HUES6 (cell line): ENCODE measurements at regions not wholly inside any gene's neighbourhood (a gene's known extent, or its start where the extent isn't known, plus 50 kb on each side); places are given as distances from the start of the nearest gene placed in this dataset.
"Not testable (repeated sequence)": the region's sequence is repeated elsewhere in the genome, so short reads cannot be mapped to it uniquely, and the experiment has no call there.

Experiments used
- H3K27ac ChIP-seq: 2 replicates; pipeline ENCODE4 v1.7.0; 2013; ENCODE audit warnings: low read depth, mild to moderate bottlenecking, low read length, inconsistent platforms
- H3K27me3 ChIP-seq: 2 replicates; pipeline ENCODE4 v1.6.1; 2013; ENCODE audit warnings: low read length; ENCODE audit not compliant: control insufficient read depth, insufficient read depth
- H3K36me3 ChIP-seq: 2 replicates; pipeline ENCODE4 v1.6.1; 2013; ENCODE audit warnings: low read length; ENCODE audit not compliant: control insufficient read depth, insufficient read depth
- H3K4me1 ChIP-seq: 2 replicates; pipeline ENCODE4 v1.6.1; 2013; ENCODE audit warnings: low read length; ENCODE audit not compliant: control insufficient read depth, insufficient read depth
- H3K4me3 ChIP-seq: 2 replicates; pipeline ENCODE4 v1.5.1; 2013; ENCODE audit warnings: low read depth, low read length
- H3K9ac ChIP-seq: one replicate; pipeline ENCODE4 v1.6.1; 2013; ENCODE audit warnings: mild to moderate bottlenecking, low read length
- H3K9me3 ChIP-seq: 2 replicates; pipeline ENCODE4 v1.6.1; 2013; ENCODE audit warnings: low read depth, low read length; ENCODE audit not compliant: control insufficient read depth, insufficient read depth

- Histone ChIP-seq H3K4me3 (no peak overlapping the region), H3K27ac (no peak overlapping the region), H3K4me1 (no peaks in the 10 kb centered on the region), H3K9ac (no peak overlapping the region), H3K36me3 (no peaks in the 10 kb centered on the region), H3K9me3 (peaks cover 12% of the 10 kb centered on the region; the same call in 1 of the 2 replicates), H3K27me3 (no peaks in the 10 kb centered on the region)
These were observed 2280.6 kb upstream of the ACO1 start for GRCh38 chr9:30103647-30104394.

- H3K27me3 ChIP-seq, H3K27ac ChIP-seq, H3K4me1 ChIP-seq, H3K36me3 ChIP-seq, H3K4me3 ChIP-seq, H3K9ac ChIP-seq: not testable (repeated sequence)
- H3K9me3 ChIP-seq = peaks cover 12% of the 10 kb centered on the region; the same call in 1 of the 2 replicates
These were observed 2277.3 kb upstream of the ACO1 start for GRCh38 chr9:30107134-30107533.

GRCh38 chr9:30116673-30117217 is 2267.7 kb upstream of the ACO1 start:
- Histone ChIP-seq H3K4me3 (0 out of 2 replicates have a peak overlapping the region, but pooled peaks have one; percentile 4), H3K36me3 (no peaks in the 10 kb centered on the region), H3K9ac (peak overlapping the region; percentile 29), H3K27ac (peak overlapping the region; percentile 77; the same call in 1 of the 2 replicates), H3K27me3 (no peaks in the 10 kb centered on the region), H3K9me3 (no peaks in the 10 kb centered on the region), H3K4me1 (peaks cover 10% of the 10 kb centered on the region; the same call in 1 of the 2 replicates)

GRCh38 chr9:30120666-30121065 is 2263.8 kb upstream of the ACO1 start:
- H3K4me3 ChIP-seq = no peak overlapping the region
- H3K27ac ChIP-seq = no peak overlapping the region
- no peaks in the 10 kb centered on the region for H3K36me3 ChIP-seq
- no peaks in the 10 kb centered on the region for H3K9me3 ChIP-seq
- peaks cover 10% of the 10 kb centered on the region; the same call in 1 of the 2 replicates for H3K4me1 ChIP-seq
- H3K27me3 ChIP-seq = no peaks in the 10 kb centered on the region
- no peak overlapping the region for H3K9ac ChIP-seq

- no peaks in the 10 kb centered on the region for H3K36me3 ChIP-seq
- no peaks in the 10 kb centered on the region for H3K27me3 ChIP-seq
- H3K4me1 ChIP-seq = peaks cover 10% of the 10 kb centered on the region; the same call in 1 of the 2 replicates
- H3K4me3 ChIP-seq = no peak overlapping the region
- H3K9me3 ChIP-seq = no peaks in the 10 kb centered on the region
- no peak overlapping the region for H3K27ac ChIP-seq
- no peak overlapping the region for H3K9ac ChIP-seq
These were observed 2262.8 kb upstream of the ACO1 start for GRCh38 chr9:30121611-30122010.

- Histone ChIP-seq H3K4me1 (no peaks in the 10 kb centered on the region; the same call in 1 of the 2 replicates), H3K9ac (no peak overlapping the region), H3K4me3 (no peak overlapping the region), H3K36me3 (no peaks in the 10 kb centered on the region), H3K9me3 (no peaks in the 10 kb centered on the region), H3K27me3 (no peaks in the 10 kb centered on the region), H3K27ac (no peak overlapping the region)
These were observed 2258.6 kb upstream of the ACO1 start for GRCh38 chr9:30125881-30126280.

GRCh38 chr9:30127371-30127770 is 2257.1 kb upstream of the ACO1 start:
- H3K4me3 ChIP-seq = no peak overlapping the region
- H3K27me3 ChIP-seq = no peaks in the 10 kb centered on the region
- no peak overlapping the region for H3K27ac ChIP-seq
- no peaks in the 10 kb centered on the region for H3K9me3 ChIP-seq
- no peaks in the 10 kb centered on the region for H3K36me3 ChIP-seq
- H3K9ac ChIP-seq = no peak overlapping the region
- H3K4me1 ChIP-seq = no peaks in the 10 kb centered on the region; the same call in 1 of the 2 replicates

- Histone ChIP-seq H3K9me3 (no peaks in the 10 kb centered on the region), H3K4me3 (no peak overlapping the region)
These were observed 2244.0 kb upstream of the ACO1 start for GRCh38 chr9:30140407-30140806.

GRCh38 chr9:30160570-30160969 is 2223.9 kb upstream of the ACO1 start:
- H3K4me3 ChIP-seq = no peak overlapping the region
- H3K27ac ChIP-seq = no peak overlapping the region
- no peaks in the 10 kb centered on the region for H3K9me3 ChIP-seq
- no peaks in the 10 kb centered on the region for H3K27me3 ChIP-seq
- H3K36me3 ChIP-seq = no peaks in the 10 kb centered on the region
- H3K4me1 ChIP-seq = no peaks in the 10 kb centered on the region
- H3K9ac ChIP-seq = no peak overlapping the region

More at GRCh38 chr9:30140407-30140806, 2244.0 kb upstream of the ACO1 start:
- Histone ChIP-seq H3K4me1 (peaks cover 4% of the 10 kb centered on the region; the same call in 1 of the 2 replicates), H3K27ac (no peak overlapping the region), H3K27me3 (no peaks in the 10 kb centered on the region), H3K9ac (no peak overlapping the region), H3K36me3 (no peaks in the 10 kb centered on the region)

GRCh38 chr9:30172206-30172605 is 2212.2 kb upstream of the ACO1 start:
- Histone ChIP-seq H3K4me3 (no peak overlapping the region), H3K9me3 (no peaks in the 10 kb centered on the region), H3K9ac (no peak overlapping the region), H3K36me3 (no peaks in the 10 kb centered on the region), H3K4me1 (no peaks in the 10 kb centered on the region), H3K27ac (no peak overlapping the region), H3K27me3 (no peaks in the 10 kb centered on the region)

GRCh38 chr9:30178610-30179009 is 2205.8 kb upstream of the ACO1 start:
- no peaks in the 10 kb centered on the region for H3K4me1 ChIP-seq
- H3K4me3 ChIP-seq = no peak overlapping the region
- no peaks in the 10 kb centered on the region for H3K36me3 ChIP-seq
- no peak overlapping the region for H3K27ac ChIP-seq
- no peaks in the 10 kb centered on the region for H3K9me3 ChIP-seq
- no peak overlapping the region for H3K9ac ChIP-seq
- H3K27me3 ChIP-seq = no peaks in the 10 kb centered on the region
